Frontal cortex (tissue), 3 donors: ENCODE measurements at regions not wholly inside any gene's neighbourhood (a gene's known extent, or its start where the extent isn't known, plus 50 kb on each side); places are given as distances from the start of the nearest gene placed in this dataset.

ENCODE experiments used
- DNase-seq, 2 donors: peaks; one replicate each; pipeline ENCODE4 v3.0.0; 2012; ENCODE audit warnings: low spot score in 2 of 2
- FAIRE-seq: peaks from 2 replicates; lab custom pipeline; 2012; peaks lifted over from hg19 to GRCh38; lab: Jason Lieb, UNC
- donor health status: control.
- donor health status: control.
- donor health status: control.

DNA sequence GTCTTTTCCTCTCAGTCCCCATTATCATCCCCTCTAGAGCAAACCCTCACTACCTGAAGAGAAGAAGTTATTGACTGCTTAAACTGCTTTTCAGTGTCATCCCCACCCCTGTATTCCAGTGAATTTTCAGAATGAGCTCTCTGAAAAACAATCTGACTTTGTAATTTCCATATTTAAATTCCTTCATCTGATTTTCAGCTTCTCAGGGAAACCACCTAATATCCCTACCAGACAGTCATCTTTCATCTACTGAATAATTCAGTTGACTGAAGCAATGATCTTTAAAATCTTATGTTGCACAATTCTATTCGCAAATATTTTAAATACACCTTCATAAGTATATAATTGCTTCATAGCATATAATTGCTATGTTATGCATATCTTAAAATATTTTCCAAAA is 258.7 kb downstream of the HTR1B start:
- FAIRE-seq = no peak

DNA sequence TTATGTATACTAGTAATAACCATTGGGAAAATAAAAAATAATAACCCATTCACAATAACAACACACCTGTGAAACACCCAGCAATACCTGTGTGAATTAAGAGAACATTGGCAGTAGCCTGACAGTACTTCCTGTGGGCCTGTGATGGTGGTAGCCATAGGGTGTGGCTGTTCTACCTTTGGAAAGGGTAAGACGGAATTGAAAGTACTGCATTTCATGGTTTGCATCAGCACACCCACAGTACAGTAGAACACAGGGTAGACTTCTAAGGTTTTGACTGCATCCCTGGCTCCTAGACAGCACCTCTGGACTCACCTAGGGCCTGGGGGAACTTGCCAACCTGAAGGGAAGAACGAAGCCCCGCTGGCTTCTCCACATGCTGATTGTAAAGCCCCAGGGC is 279.8 kb downstream of the HTR1B start:
- DNase-seq (no peak), FAIRE-seq (no peak)

More for the DNA sequence above, 258.7 kb downstream of the HTR1B start:
- no peak for DNase-seq

- DNase-seq (no peak), FAIRE-seq (no peak)
Observed at GRCh38 chr6:77181749-77182148, 281.5 kb downstream of the HTR1B start.

DNA sequence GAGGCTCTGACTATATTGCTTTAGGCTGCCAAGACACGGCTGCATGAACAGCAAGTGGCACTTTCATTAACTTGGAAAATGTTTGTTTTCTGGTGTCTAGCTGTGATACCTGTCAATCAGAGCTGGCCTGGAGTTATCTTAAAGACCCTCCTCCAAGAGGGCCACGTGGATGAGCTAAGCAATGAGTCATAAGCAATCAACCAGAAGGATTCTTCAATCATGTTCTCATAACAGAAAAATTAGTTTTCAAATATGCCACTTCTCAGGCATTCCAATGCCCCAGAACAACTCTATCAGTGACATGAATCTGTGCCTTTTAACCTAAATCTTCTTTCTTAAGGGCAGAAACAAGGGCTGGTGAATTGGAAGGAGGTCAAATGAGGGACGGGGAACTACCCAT is 283.0 kb downstream of the HTR1B start:
- no peak for FAIRE-seq
- no peak for DNase-seq

DNA sequence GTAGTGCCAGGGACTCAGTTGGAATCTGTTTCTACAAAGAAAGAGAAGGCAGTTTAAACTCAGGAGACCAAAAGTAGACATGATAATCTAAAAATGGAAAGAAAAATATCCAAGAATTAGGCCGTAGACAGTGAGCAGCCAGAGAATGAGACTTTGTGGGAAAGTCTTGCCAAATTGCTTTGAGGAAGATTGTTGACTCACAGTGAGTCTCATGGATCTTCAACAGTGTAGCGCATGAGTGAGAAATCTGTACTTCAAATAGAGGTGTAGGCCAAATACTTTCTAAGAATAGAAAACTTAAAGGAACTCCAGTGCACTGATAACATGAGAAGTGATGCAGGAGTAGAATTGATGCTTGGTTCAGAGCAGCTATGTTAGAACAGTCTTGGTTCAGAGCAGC is 284.5 kb downstream of the HTR1B start:
- DNase-seq = no peak
- FAIRE-seq = no peak

GRCh38 chr6:77177470-77177869 is 285.8 kb downstream of the HTR1B start:
- DNase-seq (no peak), FAIRE-seq (no peak)

DNA sequence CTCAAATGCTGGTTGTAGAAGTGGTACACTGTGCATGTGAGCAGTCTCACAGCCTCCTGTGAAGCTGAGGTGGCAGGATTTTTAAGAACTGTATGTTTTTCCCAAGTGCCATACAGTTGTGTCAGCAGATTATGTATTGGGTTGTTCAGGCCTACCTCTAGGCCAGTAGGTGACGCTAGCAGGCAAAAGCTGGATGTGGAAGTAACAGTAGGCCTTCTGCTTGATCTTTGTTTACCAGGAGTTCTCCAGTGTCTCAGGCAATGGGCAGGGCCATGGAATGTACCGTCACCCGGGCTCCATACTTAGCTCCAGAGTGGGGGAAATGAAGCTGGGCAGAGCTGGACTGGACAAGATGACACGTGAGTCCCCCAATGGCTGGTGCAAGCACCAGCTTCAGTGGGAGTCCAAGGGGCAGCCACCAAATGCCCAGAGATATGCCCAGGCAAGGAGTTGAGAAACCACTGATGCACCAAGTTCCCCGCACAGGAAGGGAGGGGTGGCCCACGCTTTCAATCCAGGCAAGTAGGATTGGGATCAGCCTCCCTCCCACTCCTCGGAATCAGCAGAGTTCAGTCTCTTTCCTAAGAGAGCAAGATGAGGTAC is 289.7 kb downstream of the HTR1B start:
- FAIRE-seq = no peak
- DNase-seq = no peak

DNA sequence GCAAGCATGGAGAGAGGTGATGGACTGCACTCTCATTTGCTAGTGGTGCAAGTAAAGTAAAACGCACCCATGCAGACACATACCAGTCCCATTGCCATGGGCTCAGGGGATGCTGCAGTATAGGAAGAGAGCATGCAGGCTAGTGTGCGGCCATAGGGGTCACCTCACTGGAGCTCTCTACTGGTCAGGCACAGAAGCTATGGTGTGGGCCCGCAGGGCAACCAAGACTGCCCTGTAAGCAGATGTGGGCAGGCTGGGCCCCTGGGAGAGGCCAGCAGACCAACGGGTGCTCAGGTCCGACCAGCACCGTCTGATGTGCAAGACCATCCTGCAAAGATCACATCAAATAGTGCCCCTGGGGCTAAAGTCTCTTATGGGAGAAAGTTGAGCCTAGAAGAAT is 290.7 kb downstream of the HTR1B start:
- FAIRE-seq (no peak), DNase-seq (no peak)

DNA sequence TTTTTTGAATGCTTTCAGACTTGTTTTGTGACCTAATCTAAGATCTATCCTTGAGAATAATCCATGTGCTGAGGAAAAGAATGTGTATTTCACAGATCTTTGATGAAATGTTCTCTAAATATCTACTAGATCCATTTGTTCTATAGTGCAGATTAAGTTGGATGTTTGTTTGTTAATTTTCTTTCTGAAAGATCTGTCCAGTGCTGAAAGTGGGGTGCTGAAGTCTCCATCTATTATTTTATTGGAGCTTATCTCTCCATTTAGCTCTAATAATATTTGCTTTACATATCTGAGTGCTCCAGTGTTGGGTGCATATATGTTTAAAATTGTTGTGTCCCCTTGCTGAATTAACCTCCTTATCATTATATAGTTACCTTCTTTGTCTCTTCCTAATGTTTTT is 303.6 kb downstream of the HTR1B start:
- FAIRE-seq (no peak), DNase-seq (no peak)

DNA sequence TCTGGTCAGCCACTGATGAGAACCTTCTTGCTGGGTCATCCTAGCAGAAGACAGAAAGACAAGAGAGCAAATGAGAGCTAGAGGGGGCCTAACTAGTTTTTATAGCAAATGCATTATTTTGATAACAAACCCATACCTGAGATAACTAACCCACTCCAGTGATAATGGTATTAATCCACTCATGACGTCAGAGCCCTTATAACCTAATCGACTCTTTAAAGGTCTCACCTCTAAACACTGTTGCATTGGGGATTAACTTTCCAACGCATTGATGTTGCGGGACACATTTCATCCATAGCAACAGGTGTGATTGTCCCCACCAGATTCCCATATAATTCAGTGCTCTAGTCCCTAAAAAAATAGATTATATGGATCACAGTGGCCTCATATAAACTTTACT is 312.1 kb downstream of the HTR1B start:
- FAIRE-seq = no peak
- DNase-seq = no peak

- no peak for DNase-seq
Observed at GRCh38 chr6:77150736-77151135, 312.6 kb downstream of the HTR1B start.

DNA sequence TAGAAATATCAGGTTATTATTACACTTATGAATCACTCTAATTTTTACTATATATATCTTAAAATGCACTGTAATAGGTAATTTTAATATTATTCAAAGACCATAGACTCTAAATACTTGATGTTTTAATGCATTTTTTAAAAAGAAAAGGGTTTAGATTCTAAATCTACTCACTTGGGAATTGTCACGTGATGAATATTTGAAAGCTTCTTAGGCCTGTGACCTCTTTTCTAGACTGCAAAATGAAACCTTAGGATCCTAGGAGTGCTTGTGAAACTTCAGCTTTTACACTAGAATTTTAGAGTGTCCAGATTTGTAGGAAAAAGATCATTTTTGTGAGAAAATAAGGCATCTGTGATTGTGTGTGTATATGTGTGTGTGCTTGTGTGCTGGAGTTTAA is 318.0 kb downstream of the HTR1B start:
- FAIRE-seq (no peak), DNase-seq (no peak)

More at GRCh38 chr6:77150736-77151135, 312.6 kb downstream of the HTR1B start:
- FAIRE-seq = no peak

DNA sequence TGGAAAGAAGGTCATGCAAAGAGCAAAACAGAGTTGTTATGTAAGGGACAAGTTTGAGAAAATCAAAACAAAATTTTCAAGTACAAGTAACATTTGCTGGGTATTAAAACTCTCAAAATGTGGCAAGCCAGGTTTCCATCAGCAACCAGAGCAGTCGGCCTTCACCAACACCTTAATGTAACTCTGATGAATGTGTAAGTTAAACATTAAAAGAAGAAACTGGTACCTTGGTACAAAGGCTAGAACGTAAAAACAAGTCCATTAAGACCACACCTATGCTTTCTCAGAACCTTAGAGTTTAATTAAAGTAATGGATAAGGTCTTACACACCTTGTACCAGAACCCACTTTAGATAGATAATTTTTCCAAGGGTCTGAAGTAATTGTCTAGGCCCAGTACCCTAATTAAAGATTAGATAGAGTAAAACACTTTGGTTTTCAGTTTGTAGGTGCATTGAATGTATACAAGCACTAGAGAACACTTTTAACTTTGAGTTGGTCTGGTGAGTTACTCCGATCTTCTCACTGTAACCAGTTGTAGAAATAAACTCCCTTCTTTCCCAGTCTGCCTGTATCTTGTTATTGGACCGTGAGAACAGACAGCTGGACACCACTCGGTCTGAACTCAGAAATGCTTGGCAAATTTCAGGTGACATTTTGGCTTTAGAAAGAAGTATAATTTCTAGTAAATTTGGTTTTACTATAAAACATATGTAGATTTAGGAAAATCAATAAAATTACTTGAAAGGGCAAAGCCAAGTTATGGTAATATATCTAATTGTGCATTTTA is 319.4 kb downstream of the HTR1B start:
- FAIRE-seq (no peak), DNase-seq (no peak)

- DNase-seq (no peak), FAIRE-seq (peak; percentile 36)
Observed at GRCh38 chr6:77136086-77136485, 327.2 kb downstream of the HTR1B start.

- no peak for DNase-seq
- FAIRE-seq = no peak
Observed at GRCh38 chr6:77133031-77133430, 330.3 kb downstream of the HTR1B start.

- DNase-seq (no peak), FAIRE-seq (no peak)
Observed at GRCh38 chr6:77131426-77131825, 331.9 kb downstream of the HTR1B start.

DNA sequence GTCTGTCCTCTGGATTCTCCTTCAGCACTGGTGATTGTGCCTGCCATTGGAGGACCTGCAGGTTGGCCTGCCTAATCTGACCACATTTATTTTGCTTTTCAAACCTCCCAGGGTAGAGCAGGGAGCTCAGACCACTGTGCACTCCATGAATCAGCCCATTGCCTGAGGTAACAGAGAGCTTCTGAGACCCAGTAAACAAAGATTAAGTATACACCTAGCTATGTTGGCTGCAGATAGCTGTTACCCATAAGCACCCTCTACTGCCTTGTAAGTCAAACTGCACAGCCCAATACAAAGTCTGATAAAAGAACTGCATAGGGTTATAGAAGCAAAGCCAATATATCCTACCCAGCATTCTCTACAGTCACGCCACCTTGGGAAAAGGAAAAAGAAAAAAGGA is 338.7 kb downstream of the HTR1B start:
- no peak for FAIRE-seq

GRCh38 chr6:77123527-77123926 is 339.8 kb downstream of the HTR1B start:
- DNase-seq (no peak), FAIRE-seq (no peak)

More for the DNA sequence above, 338.7 kb downstream of the HTR1B start:
- no peak for DNase-seq

GRCh38 chr6:77106992-77107391 is 356.3 kb downstream of the HTR1B start:
- DNase-seq = no peak
- no peak for FAIRE-seq

GRCh38 chr6:77105091-77105490 is 358.2 kb downstream of the HTR1B start:
- FAIRE-seq = no peak

GRCh38 chr6:77097940-77098339 is 365.4 kb downstream of the HTR1B start:
- no peak for DNase-seq
- FAIRE-seq = no peak

More at GRCh38 chr6:77105091-77105490, 358.2 kb downstream of the HTR1B start:
- no peak for DNase-seq
